ENCODE measurements at regions not wholly inside any gene's neighbourhood (a gene's known extent, or its start where the extent isn't known, plus 50 kb on each side); places are given as distances from the start of the nearest gene placed in this dataset.

- DNase-seq (ENCODE audit: low read depth) = no peak
Observed at GRCh38 chr7:86972072-86972471, 87.4 kb downstream of the ELAPOR2 start.

GRCh38 chr7:86970986-86971385, 88.5 kb downstream of the ELAPOR2 start:
- no peak for DNase-seq (ENCODE audit: low read depth)

- DNase-seq (ENCODE audit: low read depth) = no peak
Observed at GRCh38 chr7:86970547-86970946, 88.9 kb downstream of the ELAPOR2 start.

- no peak for DNase-seq (ENCODE audit: low read depth)
Observed at GRCh38 chr7:86969865-86970264, 89.6 kb downstream of the ELAPOR2 start.

- DNase-seq (ENCODE audit: low read depth) = no peak
Observed at GRCh38 chr7:86968618-86969017, 90.8 kb downstream of the ELAPOR2 start.

- no peak for DNase-seq (ENCODE audit: low read depth)
Observed at GRCh38 chr7:86966916-86967315, 92.5 kb downstream of the ELAPOR2 start.

GRCh38 chr7:86965727-86966120, 93.7 kb downstream of the ELAPOR2 start:
- DNase-seq (ENCODE audit: low read depth) = no peak

- DNase-seq (ENCODE audit: low read depth) = no peak
Observed at GRCh38 chr7:86964973-86965726, 94.3 kb downstream of the ELAPOR2 start.

GRCh38 chr7:86963599-86964230, 95.7 kb downstream of the ELAPOR2 start:
- no peak for DNase-seq (ENCODE audit: low read depth)

GRCh38 chr7:86962623-86963022, 96.8 kb downstream of the ELAPOR2 start:
- no peak for DNase-seq (ENCODE audit: low read depth)

- DNase-seq (ENCODE audit: low read depth) = no peak
Observed at GRCh38 chr7:86961686-86962085, 97.8 kb downstream of the ELAPOR2 start.

GRCh38 chr7:86958380-86958779, 101.1 kb downstream of the ELAPOR2 start:
- DNase-seq (ENCODE audit: low read depth) = no peak

GRCh38 chr7:86956567-86956966, 102.9 kb downstream of the ELAPOR2 start:
- no peak for DNase-seq (ENCODE audit: low read depth)

- DNase-seq (ENCODE audit: low read depth) = no peak
Observed at GRCh38 chr7:86955895-86956503, 103.5 kb downstream of the ELAPOR2 start.

GRCh38 chr7:86954971-86955370, 104.5 kb downstream of the ELAPOR2 start:
- no peak for DNase-seq (ENCODE audit: low read depth)

GRCh38 chr7:86953653-86954336, 105.7 kb downstream of the ELAPOR2 start:
- no peak for DNase-seq (ENCODE audit: low read depth)

GRCh38 chr7:86953219-86953618, 106.2 kb downstream of the ELAPOR2 start:
- DNase-seq (ENCODE audit: low read depth) = no peak

- DNase-seq (ENCODE audit: low read depth) = no peak
Observed at GRCh38 chr7:86951895-86952294, 107.6 kb downstream of the ELAPOR2 start.

GRCh38 chr7:86950944-86951343, 108.5 kb downstream of the ELAPOR2 start:
- DNase-seq (ENCODE audit: low read depth) = no peak

GRCh38 chr7:86950360-86950759, 109.1 kb downstream of the ELAPOR2 start:
- no peak for DNase-seq (ENCODE audit: low read depth)

GRCh38 chr7:86949779-86950260, 109.6 kb downstream of the ELAPOR2 start:
- no peak for DNase-seq (ENCODE audit: low read depth)

- DNase-seq (ENCODE audit: low read depth) = no peak
Observed at GRCh38 chr7:86949052-86949778, 110.2 kb downstream of the ELAPOR2 start.

Measured in iris pigment epithelial cell (primary cell).